ENCODE measurements at regions not wholly inside any gene's neighbourhood (a gene's known extent, or its start where the extent isn't known, plus 50 kb on each side); places are given as distances from the start of the nearest gene placed in this dataset.
"Not testable (repeated sequence)": the region's sequence is repeated elsewhere in the genome, so short reads cannot be mapped to it uniquely, and the experiment has no call there.

DNA sequence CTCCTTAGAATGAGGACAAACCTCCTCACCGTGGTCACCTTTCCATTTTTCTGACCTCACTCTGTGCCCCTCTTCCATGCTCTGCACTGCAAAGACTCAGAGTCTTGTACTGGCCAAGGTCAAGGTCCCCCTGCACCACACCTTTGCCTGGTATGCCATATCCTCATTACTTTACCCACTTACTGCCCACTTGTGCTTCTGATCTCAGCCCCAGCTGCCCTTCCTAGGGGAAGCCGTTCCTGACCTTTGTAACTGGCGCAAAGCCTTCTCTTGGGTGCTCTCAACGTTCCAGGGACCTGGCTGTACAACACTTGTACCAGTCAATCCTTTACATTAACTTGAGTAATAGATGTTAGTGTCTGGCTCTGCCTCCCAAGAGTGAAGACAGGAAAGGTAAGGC, 256.0 kb downstream of the SV2B start:
- FAIRE-seq, result no peak

DNA sequence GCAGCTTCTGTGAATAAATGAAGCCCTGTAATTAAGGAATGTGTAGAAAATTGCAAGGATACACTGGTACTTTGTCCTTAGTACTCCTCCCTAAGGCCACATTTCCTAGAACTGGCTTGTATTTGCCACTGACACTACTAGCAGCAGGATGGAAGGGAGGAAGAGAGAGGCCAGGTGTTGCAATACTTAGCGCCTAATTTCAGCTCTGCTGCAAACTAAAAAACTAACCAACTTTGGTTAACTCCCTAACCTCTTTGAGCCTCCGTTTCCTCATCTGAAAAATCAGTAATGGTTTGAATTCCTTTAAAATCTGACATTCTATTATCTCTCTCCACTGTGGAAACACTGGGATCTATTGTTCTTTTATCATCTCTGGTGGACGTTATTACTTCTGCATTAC, 257.0 kb downstream of the SV2B start:
- no peak for FAIRE-seq

- FAIRE-seq, result no peak
Measured at GRCh38 chr15:91357486-91357885, 257.4 kb downstream of the SV2B start.

DNA sequence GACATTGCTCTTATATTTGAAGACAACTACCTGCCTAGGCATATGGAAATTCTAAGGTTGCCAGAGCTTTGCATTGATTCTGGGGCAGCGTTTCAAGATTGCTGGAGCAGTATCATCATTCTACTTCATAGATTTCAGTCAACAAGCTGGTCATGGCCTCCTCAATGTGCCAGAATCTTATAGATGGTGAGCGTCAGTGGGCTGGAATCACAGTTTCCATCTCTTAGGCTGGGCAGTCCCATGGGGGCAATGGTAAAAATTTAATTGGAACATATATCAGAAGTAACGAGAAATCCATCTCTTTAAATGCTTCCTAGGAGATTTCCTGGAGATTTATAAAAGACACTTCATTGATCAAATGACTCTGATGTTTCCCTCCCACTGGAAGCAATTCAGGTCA, 258.3 kb downstream of the SV2B start:
- no peak for FAIRE-seq

GRCh38 chr15:91361696-91362095, 261.6 kb downstream of the SV2B start:
- FAIRE-seq, result not testable (repeated sequence)

DNA sequence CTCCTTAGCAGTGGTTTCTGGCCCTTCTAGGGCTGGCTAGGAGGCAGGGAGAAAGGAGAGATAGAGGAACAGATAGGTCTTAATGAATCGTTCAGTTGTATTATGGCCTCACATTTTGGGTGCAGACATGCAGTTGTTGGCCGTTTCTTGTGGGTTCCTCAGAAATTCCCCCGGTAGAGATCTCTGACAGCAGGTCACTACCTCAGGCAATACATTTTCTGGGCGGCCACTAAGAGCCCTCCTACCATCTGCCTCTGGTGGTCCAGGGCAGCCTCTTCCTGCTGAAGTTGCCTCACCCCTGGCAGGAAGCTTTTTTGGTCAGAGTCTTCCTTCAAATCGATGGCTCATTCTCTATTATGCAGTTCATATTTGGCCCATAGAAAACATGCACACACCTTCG, 266.1 kb downstream of the SV2B start:
- no peak for FAIRE-seq

DNA sequence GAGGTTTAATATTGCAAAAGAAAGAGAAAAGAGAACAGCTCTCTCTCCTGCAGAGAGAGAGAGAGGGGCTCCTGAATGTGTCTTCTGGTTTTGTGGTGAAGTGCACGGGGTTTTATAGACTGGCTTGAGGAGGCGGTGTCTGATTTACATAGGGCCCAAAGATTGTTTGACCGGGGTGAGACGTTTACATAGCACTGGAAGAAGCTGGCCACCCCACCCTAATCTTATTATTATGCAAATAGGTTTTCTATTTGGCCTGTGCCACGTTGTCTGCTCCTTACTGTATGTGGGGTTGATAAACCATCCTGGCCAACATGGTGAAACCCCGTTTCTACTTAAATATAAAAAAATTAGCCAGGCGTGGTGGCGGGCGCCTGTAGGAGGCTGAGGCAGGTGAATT, 268.6 kb downstream of the SV2B start:
- FAIRE-seq, result no peak

- no peak for FAIRE-seq
Measured at GRCh38 chr15:91369823-91370222, 269.8 kb downstream of the SV2B start.

DNA sequence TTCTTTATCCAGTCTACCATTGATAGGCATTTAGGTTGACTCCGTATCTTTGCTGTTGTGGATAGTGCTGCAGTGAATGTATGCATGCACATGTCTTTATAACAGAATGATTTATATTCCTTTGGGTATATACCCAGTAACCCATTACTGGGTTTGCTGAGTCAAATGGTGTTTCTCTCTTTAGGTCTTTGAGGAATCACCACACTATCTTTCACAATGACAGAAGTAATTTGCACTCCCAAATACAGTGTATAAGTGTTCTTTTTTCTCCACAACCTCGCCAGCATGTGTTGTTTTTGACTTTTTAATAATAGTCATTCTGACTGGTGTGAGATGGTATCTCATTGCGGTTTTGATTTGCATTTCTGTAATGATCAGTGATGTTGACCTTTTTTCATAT, 271.3 kb downstream of the SV2B start:
- FAIRE-seq, result not testable (repeated sequence)

GRCh38 chr15:91374336-91374735, 274.3 kb downstream of the SV2B start:
- no peak for FAIRE-seq

- FAIRE-seq, result no peak
Measured at GRCh38 chr15:91376038-91376437, 276.0 kb downstream of the SV2B start.

DNA sequence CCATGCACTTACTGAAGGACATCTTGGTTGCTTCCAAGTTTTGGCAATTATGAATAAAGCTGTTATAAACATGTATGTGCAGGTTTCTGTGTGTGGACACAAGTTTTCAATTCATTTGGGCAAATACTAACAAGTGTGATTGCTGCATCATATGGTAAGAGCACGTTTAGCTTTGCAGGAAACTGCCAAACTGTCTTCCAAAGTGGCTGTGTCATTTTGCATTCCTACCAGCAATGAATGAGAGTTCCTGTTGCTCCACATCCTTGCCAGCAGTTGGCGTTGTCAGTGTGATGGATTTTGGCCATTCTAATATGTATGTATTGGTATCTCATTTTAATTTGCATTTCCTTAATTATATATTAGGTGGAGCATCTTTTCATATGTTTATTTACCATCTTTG, 280.1 kb downstream of the SV2B start:
- FAIRE-seq, result no peak

GRCh38 chr15:91383532-91383931, 283.5 kb downstream of the SV2B start:
- no peak for FAIRE-seq

DNA sequence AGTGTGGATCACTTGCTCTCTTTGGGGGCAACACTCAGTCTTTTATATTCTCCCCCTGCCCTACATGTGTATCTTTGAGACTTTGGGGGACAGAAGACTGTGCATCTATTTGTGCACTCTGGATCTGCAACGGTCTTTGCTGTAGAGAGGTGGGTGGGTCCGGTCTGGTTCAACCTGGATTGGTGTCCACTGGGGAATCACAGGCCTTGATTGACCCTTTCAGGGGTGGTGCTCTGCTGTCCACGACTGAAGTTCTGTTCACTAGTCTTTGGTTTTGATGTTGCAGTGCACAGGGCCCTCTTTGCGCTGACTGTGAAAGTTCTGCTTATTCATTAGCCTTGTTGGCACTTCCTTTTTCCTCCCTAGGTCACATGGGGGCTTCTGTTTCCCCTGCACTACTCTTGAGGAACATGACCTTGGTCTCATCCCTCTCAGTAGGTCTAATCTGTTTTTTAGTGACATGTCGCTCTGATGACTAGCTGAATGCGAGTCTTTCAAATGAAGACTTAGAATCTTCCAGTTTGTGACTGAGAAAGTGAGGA, 284.2 kb downstream of the SV2B start:
- no peak for FAIRE-seq

DNA sequence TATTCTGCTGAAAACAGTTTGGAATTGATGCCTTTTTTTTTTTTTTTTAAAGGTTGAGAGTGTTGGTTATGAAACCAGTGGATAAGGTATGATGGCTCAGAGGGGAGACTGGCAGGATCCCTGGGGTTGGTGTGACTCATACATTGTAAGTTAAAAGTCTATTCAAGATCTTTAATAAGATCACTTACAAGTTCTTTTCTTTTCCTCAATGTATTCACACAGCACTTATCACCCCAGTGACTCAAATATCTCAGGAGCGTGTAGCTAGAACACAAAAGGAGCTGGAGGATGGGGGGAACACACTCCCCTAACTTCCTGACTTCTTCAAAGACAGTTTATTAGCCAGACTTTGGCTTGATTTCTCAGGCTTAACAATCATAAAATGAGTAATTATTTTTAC, 285.3 kb downstream of the SV2B start:
- FAIRE-seq, result no peak

DNA sequence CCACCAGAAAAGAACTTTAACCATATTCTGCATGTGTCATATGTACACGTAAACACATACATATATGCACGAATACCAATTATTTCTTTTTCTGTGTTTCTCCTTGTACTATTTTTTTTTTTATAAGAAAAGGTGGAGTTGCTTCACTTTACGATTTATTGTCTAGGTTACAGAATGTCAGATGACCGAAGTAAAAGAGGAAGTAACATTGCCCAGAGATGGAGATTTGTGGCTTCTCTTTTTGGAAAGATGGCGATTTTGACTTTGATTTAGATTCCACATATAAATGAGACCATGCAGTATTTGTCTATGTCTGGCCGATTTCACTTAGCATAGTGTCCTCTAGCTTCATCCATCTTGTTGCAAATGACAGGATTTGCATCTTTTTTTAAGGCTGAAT, 293.1 kb downstream of the SV2B start:
- FAIRE-seq, result no peak

- no peak for FAIRE-seq
Measured at GRCh38 chr15:91400481-91400880, 300.4 kb downstream of the SV2B start.

- no peak for FAIRE-seq
Measured at GRCh38 chr15:91407269-91407889, 307.3 kb downstream of the SV2B start.

DNA sequence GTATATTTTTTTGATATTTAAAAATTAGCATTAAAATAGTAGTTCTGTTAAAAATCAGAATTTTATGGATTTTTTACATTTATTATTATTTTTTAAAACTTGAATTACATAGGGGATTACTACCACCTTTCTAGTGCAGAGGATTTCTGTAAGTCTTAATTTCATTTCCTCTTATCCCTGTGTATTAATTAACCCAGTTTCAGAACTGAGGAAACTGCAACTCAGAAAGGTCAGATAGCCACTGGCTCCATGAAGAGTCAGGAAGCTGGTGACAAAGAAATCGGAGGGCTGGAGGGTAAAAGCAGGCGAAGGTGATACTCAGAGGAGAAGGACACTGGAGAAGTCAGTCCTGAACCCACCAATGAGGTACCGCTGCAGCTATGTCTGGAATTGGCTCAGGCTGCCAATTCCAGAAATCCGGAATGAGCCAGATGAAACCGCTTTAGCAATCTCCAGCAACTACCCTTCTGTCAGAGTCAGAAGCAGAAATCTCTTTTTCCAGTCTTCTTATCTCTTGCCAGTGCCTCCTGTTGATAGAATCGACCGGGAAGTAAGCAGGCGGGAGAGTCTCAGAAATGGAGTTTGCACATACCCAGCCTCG, 308.5 kb downstream of the SV2B start:
- FAIRE-seq, result no peak

GRCh38 chr15:91409387-91409786, 309.3 kb downstream of the SV2B start:
- FAIRE-seq, result no peak

- FAIRE-seq, result no peak
Measured at GRCh38 chr15:91411586-91411985, 311.5 kb downstream of the SV2B start.

GRCh38 chr15:91412138-91412928, 312.3 kb downstream of the SV2B start:
- no peak for FAIRE-seq

- FAIRE-seq, result no peak
Measured at GRCh38 chr15:91413142-91413541, 313.1 kb downstream of the SV2B start.

DNA sequence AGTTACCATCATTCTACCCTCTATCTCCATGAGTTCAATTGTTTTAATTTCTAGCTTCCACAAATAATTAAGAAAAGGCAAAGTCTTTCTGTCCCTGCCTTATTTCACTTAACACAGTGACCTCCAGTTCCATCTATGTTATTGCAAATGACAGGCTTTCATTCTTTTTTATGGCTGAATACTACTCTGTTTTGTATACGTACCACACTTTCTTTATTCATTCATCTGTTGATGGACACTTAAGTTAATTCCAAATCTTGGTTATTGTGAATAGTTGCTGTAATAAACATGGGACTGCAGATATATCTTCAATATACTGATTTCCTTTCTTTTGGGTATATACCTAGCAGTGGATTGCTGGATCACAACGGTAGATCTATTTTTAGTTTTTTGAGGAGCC, 314.1 kb downstream of the SV2B start:
- FAIRE-seq, result no peak

Data from TTC549 (cell line).